MCF 10A (cell line): ENCODE measurements at regions not wholly inside any gene's neighbourhood (a gene's known extent, or its start where the extent isn't known, plus 50 kb on each side); places are given as distances from the start of the nearest gene placed in this dataset.

Experiments
- BruUV-seq: library from RNA; stranded (reverse); fragments of 400-500 nt; replicated peaks from 2 replicates; lab custom pipeline; 2021; lab: Mats Ljungman, UMichigan
- CTCF ChIA-PET: fragments of 300-600 bp; sonication (Branson Sonifier 250); formaldehyde crosslinking; extraction: SDS; loops from one replicate; lab custom pipeline; 2021; ENCODE audit warnings: antibody characterized with exemption, inconsistent platforms; lab: Yijun Ruan, JAX
- POLR2A ChIA-PET: fragments of 300-600, 350-650 bp; sonication (Branson Sonifier 250); formaldehyde crosslinking; extraction: SDS; loops from one replicate; lab custom pipeline; 2020; ENCODE audit warnings: antibody characterized with exemption, inconsistent platforms; lab: Yijun Ruan, JAX
- DNase-seq: peaks from one replicate; pipeline ENCODE4 v3.0.0-alpha.2; 2018; ENCODE audit not compliant: unreplicated experiment
- H3K27ac Mint-ChIP-seq: one replicate; pipeline ENCODE4 v1.8.0; 2022; ENCODE audit warnings: mild to moderate bottlenecking, low read depth, mixed read lengths; ENCODE audit not compliant: unreplicated experiment
- H3K27me3 Mint-ChIP-seq: one replicate; pipeline ENCODE4 v1.8.0; 2022; ENCODE audit warnings: mixed read lengths; ENCODE audit not compliant: insufficient read depth, unreplicated experiment
- H3K36me3 Mint-ChIP-seq: one replicate; pipeline ENCODE4 v1.8.0; 2022; ENCODE audit warnings: mild to moderate bottlenecking, moderate library complexity, mixed read lengths; ENCODE audit not compliant: insufficient read depth, unreplicated experiment
- H3K4me1 Mint-ChIP-seq: one replicate; pipeline ENCODE4 v1.8.0; 2022; ENCODE audit warnings: mixed read lengths; ENCODE audit not compliant: insufficient read depth, unreplicated experiment
- H3K4me3 Mint-ChIP-seq: one replicate; pipeline ENCODE4 v1.8.0; 2022; ENCODE audit warnings: mild to moderate bottlenecking, moderate library complexity, mixed read lengths; ENCODE audit not compliant: unreplicated experiment
- H3K9me3 Mint-ChIP-seq: one replicate; pipeline ENCODE4 v1.8.0; 2022; ENCODE audit warnings: mixed read lengths; ENCODE audit not compliant: unreplicated experiment
- CTCF ChIP-seq: fragments of 200-600 bp; IDR thresholded peaks from one replicate; pipeline ENCODE4 v1.8.0; 2022; ENCODE audit warnings: antibody characterized with exemption, mild to moderate bottlenecking; ENCODE audit not compliant: unreplicated experiment
- intact Hi-C: fragments of 100-400 bp; cut with micrococcal nuclease; formaldehyde crosslinking; loops from 2 replicates; pipeline ENCODE4 v1.14.1; 2022

DNA sequence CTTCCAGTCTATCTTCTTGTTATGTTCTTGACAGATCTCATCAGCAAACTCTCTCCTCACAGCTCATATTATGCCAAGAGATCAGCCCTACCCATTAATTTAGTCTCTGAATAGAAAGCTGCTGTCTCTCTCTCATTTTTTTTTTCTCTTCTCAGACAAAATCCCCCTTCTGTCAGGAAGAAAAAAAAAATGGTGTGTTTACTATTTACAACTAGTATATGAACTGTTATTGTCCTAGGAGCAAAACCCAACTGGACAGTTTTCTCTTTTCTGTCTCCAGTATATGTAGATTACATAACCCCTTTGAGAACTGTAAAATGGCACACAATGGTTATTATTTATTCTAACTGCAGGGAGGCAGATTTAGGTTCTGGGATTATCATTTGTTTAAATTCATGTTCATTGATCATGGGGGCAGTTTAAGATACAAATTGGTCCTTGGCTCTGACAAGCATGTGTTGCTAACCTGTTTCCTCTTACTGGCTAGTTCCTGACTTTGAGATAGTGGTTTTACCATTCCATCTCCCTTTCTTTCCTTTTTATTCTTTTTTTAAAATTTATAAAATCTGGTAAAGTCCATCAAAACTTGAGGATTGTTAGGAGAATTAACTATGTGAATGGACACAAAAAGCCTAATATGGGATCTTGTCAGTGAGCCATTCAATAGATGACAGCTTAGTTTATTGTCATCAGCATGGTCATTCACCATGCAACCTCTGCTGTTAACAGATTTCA, 210.0 kb upstream of the PAPPA start:
- H3K4me1 Mint-ChIP-seq: peaks cover 72% of the 10 kb centered on the region
- POLR2A ChIA-PET: interaction anchor here (0.5 to 4.5 kb wide), 22 partner anchors 10 to 827 kb away, joined by 3 to 25 read pairs (median 5); no protein-coding TSS in a partner anchor

GRCh38 chr9:115944166-115944948, 209.2 kb upstream of the PAPPA start:
- H3K36me3 Mint-ChIP-seq: peaks cover 66% of the 10 kb centered on the region
- peaks cover 71% of the 10 kb centered on the region for H3K4me1 Mint-ChIP-seq
- BruUV-seq: no TSS peak
- peak; percentile 99 for DNase-seq
- H3K27me3 Mint-ChIP-seq: no peaks in the 10 kb centered on the region
- H3K4me3 Mint-ChIP-seq: peak overlapping the region; percentile 60
- intact Hi-C loops: loop anchor here (1.0 to 5.0 kb wide), 7 partner anchors 52 to 354 kb away; partner anchors contain the start of gene PAPPA
- ChIA-PET POLR2A (interaction anchor here (0.5 to 4.5 kb wide), 20 partner anchors 9 to 695 kb away, joined by 3 to 25 read pairs (median 6); no protein-coding TSS in a partner anchor), CTCF (interaction anchor here (0.6 to 1.6 kb wide), 7 partner anchors 12 to 351 kb away, joined by 3 to 6 read pairs (median 3); no protein-coding TSS in a partner anchor)
- TF ChIP-seq CTCF: no peak
- H3K27ac Mint-ChIP-seq: peak overlapping the region; percentile 100
- H3K9me3 Mint-ChIP-seq: peaks cover 14% of the 10 kb centered on the region

More for the DNA sequence above, 210.0 kb upstream of the PAPPA start:
- Mint-ChIP-seq H3K27me3 (no peaks in the 10 kb centered on the region), H3K36me3 (peaks cover 59% of the 10 kb centered on the region), H3K4me3 (peak overlapping the region; percentile 67), H3K27ac (peak overlapping the region; percentile 100), H3K9me3 (peaks cover 9% of the 10 kb centered on the region)
- BruUV-seq: TSS peak; percentile 81
- no peak for TF ChIP-seq CTCF
- DNase-seq: no peak
- CTCF ChIA-PET: interaction anchor here (0.6 to 1.6 kb wide), 9 partner anchors 15 to 439 kb away, joined by 3 to 6 read pairs (median 3); no protein-coding TSS in a partner anchor
- intact Hi-C loops: loop anchor here (1.0 to 5.0 kb wide), 7 partner anchors 53 to 353 kb away; partner anchors contain the start of gene PAPPA

- peaks cover 69% of the 10 kb centered on the region for H3K4me1 Mint-ChIP-seq
- DNase-seq: no peak
- TSS peak; percentile 0 for BruUV-seq
- CTCF ChIA-PET: interaction anchor here (0.6 to 1.6 kb wide), 8 partner anchors 11 to 351 kb away, joined by 3 to 6 read pairs (median 3); no protein-coding TSS in a partner anchor
- POLR2A ChIA-PET: interaction anchor here (0.5 to 4.5 kb wide), 16 partner anchors 9 to 253 kb away, joined by 3 to 25 read pairs (median 6); no protein-coding TSS in a partner anchor
- no peak for TF ChIP-seq CTCF
- no peaks in the 10 kb centered on the region for H3K27me3 Mint-ChIP-seq
- H3K9me3 Mint-ChIP-seq: peaks cover 17% of the 10 kb centered on the region
- H3K4me3 Mint-ChIP-seq: peak overlapping the region; percentile 60
- peaks cover 73% of the 10 kb centered on the region for H3K36me3 Mint-ChIP-seq
- intact Hi-C loops: loop anchor here (2.0 kb wide), 4 partner anchors 52 to 354 kb away; no protein-coding TSS in a partner anchor
- H3K27ac Mint-ChIP-seq: peak overlapping the region; percentile 100
Observed at GRCh38 chr9:115945009-115945431, 208.6 kb upstream of the PAPPA start.
